ENCODE measurements at regions not wholly inside any gene's neighbourhood (a gene's known extent, or its start where the extent isn't known, plus 50 kb on each side); places are given as distances from the start of the nearest gene placed in this dataset.

- Mint-ChIP-seq H3K4me1 (ENCODE audit: unreplicated experiment) (no peaks in the 10 kb centered on the region), H3K9me3 (ENCODE audit: unreplicated experiment) (peaks cover 10% of the 10 kb centered on the region), H3K4me3 (ENCODE audit: unreplicated experiment) (no peak overlapping the region), H3K27ac (ENCODE audit: unreplicated experiment) (no peak overlapping the region), H3K27me3 (ENCODE audit: unreplicated experiment) (no peaks in the 10 kb centered on the region), H3K36me3 (ENCODE audit: unreplicated experiment) (no peaks in the 10 kb centered on the region)
- DNase-seq (ENCODE audit: extremely low spot score, unreplicated experiment), result no peak
- TF ChIP-seq, protein P1, sequence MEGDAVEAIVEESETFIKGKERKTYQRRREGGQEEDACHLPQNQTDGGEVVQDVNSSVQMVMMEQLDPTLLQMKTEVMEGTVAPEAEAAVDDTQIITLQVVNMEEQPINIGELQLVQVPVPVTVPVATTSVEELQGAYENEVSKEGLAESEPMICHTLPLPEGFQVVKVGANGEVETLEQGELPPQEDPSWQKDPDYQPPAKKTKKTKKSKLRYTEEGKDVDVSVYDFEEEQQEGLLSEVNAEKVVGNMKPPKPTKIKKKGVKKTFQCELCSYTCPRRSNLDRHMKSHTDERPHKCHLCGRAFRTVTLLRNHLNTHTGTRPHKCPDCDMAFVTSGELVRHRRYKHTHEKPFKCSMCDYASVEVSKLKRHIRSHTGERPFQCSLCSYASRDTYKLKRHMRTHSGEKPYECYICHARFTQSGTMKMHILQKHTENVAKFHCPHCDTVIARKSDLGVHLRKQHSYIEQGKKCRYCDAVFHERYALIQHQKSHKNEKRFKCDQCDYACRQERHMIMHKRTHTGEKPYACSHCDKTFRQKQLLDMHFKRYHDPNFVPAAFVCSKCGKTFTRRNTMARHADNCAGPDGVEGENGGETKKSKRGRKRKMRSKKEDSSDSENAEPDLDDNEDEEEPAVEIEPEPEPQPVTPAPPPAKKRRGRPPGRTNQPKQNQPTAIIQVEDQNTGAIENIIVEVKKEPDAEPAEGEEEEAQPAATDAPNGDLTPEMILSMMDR (IDR thresholded peaks at IDR 0.05), result no peak
Measured at GRCh38 chr13:85853901-85854663, 54.9 kb upstream of the SLITRK6 start.

DNA sequence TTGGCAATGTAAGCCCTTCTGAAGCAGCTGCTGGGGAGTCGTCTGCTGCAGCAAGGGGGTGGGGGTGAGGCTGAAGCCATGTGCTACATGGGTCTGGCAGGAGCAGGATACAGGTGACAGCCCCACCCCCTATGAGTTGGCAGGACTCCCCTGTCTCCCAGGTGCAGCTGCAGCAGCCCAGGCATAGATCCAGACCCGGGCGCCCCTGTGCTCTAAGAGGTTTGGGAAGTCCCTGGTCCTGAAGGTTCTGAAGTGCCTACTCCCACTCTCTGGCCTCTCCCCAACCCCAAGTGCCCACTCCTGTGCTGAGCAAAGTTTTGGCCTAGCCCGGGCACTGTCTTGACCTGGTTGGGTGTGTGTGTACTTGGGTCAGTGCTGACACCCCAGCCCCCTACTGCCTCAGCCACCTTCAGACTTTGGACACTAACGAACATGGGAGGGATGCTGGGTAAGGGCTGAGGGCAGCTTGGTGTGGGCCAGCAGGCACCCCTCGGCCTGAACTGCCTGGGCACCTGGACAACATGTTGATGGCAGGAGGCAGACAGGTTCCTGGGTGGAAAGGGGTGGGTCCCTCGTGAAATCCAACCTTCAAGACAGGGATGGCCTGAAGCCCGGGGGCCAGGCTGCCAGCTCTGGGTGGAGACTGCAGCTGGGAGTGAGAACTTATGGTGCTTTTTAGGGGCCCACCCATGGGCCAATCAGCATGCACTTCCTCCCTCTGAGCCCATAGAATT, 54.1 kb upstream of the SLITRK6 start:
- H3K27ac Mint-ChIP-seq (ENCODE audit: unreplicated experiment), result no peak overlapping the region
- no peak for DNase-seq (ENCODE audit: extremely low spot score, unreplicated experiment)

More for the DNA sequence above, 54.1 kb upstream of the SLITRK6 start:
- Mint-ChIP-seq H3K36me3 (ENCODE audit: unreplicated experiment) (no peaks in the 10 kb centered on the region), H3K9me3 (ENCODE audit: unreplicated experiment) (peaks cover 12% of the 10 kb centered on the region), H3K27me3 (ENCODE audit: unreplicated experiment) (no peaks in the 10 kb centered on the region), H3K4me1 (ENCODE audit: unreplicated experiment) (no peaks in the 10 kb centered on the region), H3K4me3 (ENCODE audit: unreplicated experiment) (no peak overlapping the region)
- TF ChIP-seq, protein P1 (IDR thresholded peaks at IDR 0.05), result no peak

Measured in osteocyte (in vitro differentiated cells).